ENCODE measurements at regions not wholly inside any gene's neighbourhood (a gene's known extent, or its start where the extent isn't known, plus 50 kb on each side); places are given as distances from the start of the nearest gene placed in this dataset.

DNA sequence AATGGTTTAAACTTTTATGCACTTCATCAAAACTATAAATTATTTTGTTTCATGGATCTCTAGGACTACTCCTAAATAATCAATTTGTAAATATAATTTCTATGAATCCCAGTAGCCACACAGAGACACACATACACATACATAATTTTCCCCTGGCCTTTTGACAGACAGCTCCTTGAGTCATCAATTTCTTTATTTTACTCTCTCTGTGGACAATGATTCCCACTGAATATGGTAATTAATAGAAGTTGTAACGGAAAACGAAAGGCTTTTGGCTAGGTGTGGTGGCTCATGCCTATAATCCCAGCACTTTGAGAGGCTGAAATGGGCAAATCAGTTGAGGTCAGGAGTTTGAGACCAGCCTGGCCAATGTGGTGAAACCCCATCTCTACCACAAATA is 235.1 kb downstream of the EPHA4 start:
- TF ChIP-seq EZH2phosphoT487 (IDR thresholded peaks at IDR 0.05; ENCODE audit: borderline replicate concordance, low read length) (no peak), EZH2 (IDR thresholded peaks at IDR 0.05; ENCODE audit: low read length, unreplicated experiment) (no peak)
- TF ChIP-seq, protein P1, sequence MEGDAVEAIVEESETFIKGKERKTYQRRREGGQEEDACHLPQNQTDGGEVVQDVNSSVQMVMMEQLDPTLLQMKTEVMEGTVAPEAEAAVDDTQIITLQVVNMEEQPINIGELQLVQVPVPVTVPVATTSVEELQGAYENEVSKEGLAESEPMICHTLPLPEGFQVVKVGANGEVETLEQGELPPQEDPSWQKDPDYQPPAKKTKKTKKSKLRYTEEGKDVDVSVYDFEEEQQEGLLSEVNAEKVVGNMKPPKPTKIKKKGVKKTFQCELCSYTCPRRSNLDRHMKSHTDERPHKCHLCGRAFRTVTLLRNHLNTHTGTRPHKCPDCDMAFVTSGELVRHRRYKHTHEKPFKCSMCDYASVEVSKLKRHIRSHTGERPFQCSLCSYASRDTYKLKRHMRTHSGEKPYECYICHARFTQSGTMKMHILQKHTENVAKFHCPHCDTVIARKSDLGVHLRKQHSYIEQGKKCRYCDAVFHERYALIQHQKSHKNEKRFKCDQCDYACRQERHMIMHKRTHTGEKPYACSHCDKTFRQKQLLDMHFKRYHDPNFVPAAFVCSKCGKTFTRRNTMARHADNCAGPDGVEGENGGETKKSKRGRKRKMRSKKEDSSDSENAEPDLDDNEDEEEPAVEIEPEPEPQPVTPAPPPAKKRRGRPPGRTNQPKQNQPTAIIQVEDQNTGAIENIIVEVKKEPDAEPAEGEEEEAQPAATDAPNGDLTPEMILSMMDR (conservative IDR thresholded peaks at IDR 0.05; ENCODE audit: low read depth, low read length), result no peak
- CTCF ChIA-PET, result no interaction called here

DNA sequence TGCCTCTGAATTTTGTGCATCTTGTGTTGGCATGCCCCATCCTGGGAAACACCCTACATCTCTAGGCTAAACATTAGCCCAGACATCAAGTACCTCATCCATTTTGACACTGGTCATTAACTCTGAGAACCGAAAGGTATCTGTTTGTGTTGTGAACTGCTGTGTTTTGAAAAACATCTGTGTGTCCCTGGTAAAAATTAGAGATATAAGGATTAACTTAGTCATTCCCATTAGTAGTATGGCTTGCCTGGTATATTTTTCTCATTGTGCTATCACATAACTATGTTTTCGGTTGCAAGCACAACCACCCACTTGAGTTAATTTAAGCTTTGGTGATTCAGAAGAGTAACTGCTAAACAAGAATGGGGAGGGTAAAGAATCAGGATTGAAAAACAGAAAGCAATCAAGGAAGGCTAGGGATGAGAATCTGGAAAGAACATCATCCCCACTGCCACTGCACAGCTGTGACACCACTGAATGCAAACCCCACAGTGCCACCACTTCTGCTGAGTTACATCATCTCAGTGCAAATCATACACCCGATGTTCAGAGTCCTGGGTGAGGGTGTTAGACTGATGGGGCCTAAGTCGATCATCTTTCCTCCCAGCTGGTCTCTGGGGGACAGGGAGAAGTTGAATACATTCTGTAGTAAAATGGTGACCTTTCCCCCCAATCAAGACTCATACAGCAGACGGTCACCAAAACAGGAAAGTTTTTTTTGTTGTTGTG is 234.0 kb downstream of the EPHA4 start:
- ChIA-PET CTCF (no interaction called here), POLR2A (ENCODE audit: unreplicated experiment) (no interaction called here)
- no peaks in the 10 kb centered on the region for H4K20me1 ChIP-seq (ENCODE audit: low read length)
- no peak for ATAC-seq
- no peaks in the 10 kb centered on the region for H3F3A ChIP-seq (ENCODE audit: low read length, unreplicated experiment)
- no peak overlapping the region for H3K27ac ChIP-seq (ENCODE audit: low read length)
- H3K4me1 ChIP-seq (ENCODE audit: insufficient read depth, low read length), result no peaks in the 10 kb centered on the region
- H3K9me2 ChIP-seq (replicated peaks; ENCODE audit: low read length), result no peaks in the 10 kb centered on the region
- no peaks in the 10 kb centered on the region for H3K36me3 ChIP-seq (ENCODE audit: low read depth, low read length)
- peaks cover 57% of the 10 kb centered on the region for H3K27me3 ChIP-seq (ENCODE audit: low read length)
- H3K79me2 ChIP-seq (ENCODE audit: low read length), result no peaks in the 10 kb centered on the region
- no peak overlapping the region for H2AFZ ChIP-seq (ENCODE audit: low read length)
- no peak for TF ChIP-seq EZH2 (IDR thresholded peaks at IDR 0.05; ENCODE audit: low read length, unreplicated experiment)
- TF ChIP-seq EZH2phosphoT487 (IDR thresholded peaks at IDR 0.05; ENCODE audit: borderline replicate concordance, low read length), result no peak
- TF ChIP-seq, protein P1 (conservative IDR thresholded peaks at IDR 0.05; ENCODE audit: low read depth, low read length), result no peak
- intact Hi-C loops (cut with micrococcal nuclease), result no loop called here
- no peak for DNase-seq
- H3K9ac ChIP-seq (ENCODE audit: low read length), result no peak overlapping the region
- no peaks in the 10 kb centered on the region for H3K9me3 ChIP-seq (ENCODE audit: low read length)
- no TSS peak for BruUV-seq (replicated peaks)
- H3K4me2 ChIP-seq (ENCODE audit: low read length), result no peak overlapping the region
- no peak overlapping the region for H3K4me3 ChIP-seq (ENCODE audit: low read length)

More for the DNA sequence above, 235.1 kb downstream of the EPHA4 start:
- H3K9me2 ChIP-seq (replicated peaks; ENCODE audit: low read length), result no peaks in the 10 kb centered on the region
- ATAC-seq, result no peak
- H2AFZ ChIP-seq (ENCODE audit: low read length), result no peak overlapping the region
- no peaks in the 10 kb centered on the region for H3F3A ChIP-seq (ENCODE audit: low read length, unreplicated experiment)
- no peaks in the 10 kb centered on the region for H3K79me2 ChIP-seq (ENCODE audit: low read length)
- H3K4me2 ChIP-seq (ENCODE audit: low read length), result no peak overlapping the region
- POLR2A ChIA-PET (ENCODE audit: unreplicated experiment), result no interaction called here
- H3K4me1 ChIP-seq (ENCODE audit: insufficient read depth, low read length), result no peaks in the 10 kb centered on the region
- peaks cover 57% of the 10 kb centered on the region for H3K27me3 ChIP-seq (ENCODE audit: low read length)
- H3K9ac ChIP-seq (ENCODE audit: low read length), result no peak overlapping the region
- H4K20me1 ChIP-seq (ENCODE audit: low read length), result no peaks in the 10 kb centered on the region
- no TSS peak for BruUV-seq (replicated peaks)
- intact Hi-C loops (cut with micrococcal nuclease), result no loop called here
- no peak overlapping the region for H3K27ac ChIP-seq (ENCODE audit: low read length)
- H3K4me3 ChIP-seq (ENCODE audit: low read length), result no peak overlapping the region
- H3K9me3 ChIP-seq (ENCODE audit: low read length), result no peaks in the 10 kb centered on the region
- DNase-seq, result no peak
- no peaks in the 10 kb centered on the region for H3K36me3 ChIP-seq (ENCODE audit: low read depth, low read length)

DNA sequence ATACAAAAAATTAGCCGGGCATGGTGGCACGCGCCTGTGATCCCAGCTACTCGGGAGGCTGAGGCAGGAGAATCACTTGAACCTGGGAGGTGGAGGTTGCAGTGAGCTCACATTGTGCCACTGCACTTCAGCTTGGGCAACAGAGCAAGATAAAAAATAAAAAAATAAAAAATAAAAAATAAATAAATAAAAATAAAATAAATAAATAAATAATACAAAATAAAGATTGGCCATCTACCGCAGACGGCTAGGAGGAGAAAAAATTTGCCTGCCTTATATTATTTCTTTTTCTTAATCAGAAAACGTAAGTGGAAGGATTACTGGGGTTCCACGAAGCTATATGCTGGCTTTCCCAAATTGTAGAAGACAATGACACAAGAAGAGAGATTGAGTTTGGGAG is 229.7 kb downstream of the EPHA4 start:
- CTCF ChIA-PET, result no interaction called here
- no peak for DNase-seq
- no peak overlapping the region for H3K9ac ChIP-seq (ENCODE audit: low read length)
- no peaks in the 10 kb centered on the region for H3K4me1 ChIP-seq (ENCODE audit: insufficient read depth, low read length)
- peaks cover 18% of the 10 kb centered on the region for H3K27me3 ChIP-seq (ENCODE audit: low read length)
- no peak for ATAC-seq
- H3K9me2 ChIP-seq (replicated peaks; ENCODE audit: low read length), result no peaks in the 10 kb centered on the region
- no peaks in the 10 kb centered on the region for H3K36me3 ChIP-seq (ENCODE audit: low read depth, low read length)
- POLR2A ChIA-PET (ENCODE audit: unreplicated experiment), result no interaction called here
- intact Hi-C loops (cut with micrococcal nuclease), result no loop called here
- H3K4me3 ChIP-seq (ENCODE audit: low read length), result no peak overlapping the region
- H2AFZ ChIP-seq (ENCODE audit: low read length), result no peak overlapping the region
- H3K79me2 ChIP-seq (ENCODE audit: low read length), result no peaks in the 10 kb centered on the region
- no peak for TF ChIP-seq EZH2phosphoT487 (IDR thresholded peaks at IDR 0.05; ENCODE audit: borderline replicate concordance, low read length)
- TF ChIP-seq, protein P1 (conservative IDR thresholded peaks at IDR 0.05; ENCODE audit: low read depth, low read length), result no peak
- H4K20me1 ChIP-seq (ENCODE audit: low read length), result no peaks in the 10 kb centered on the region
- no peak overlapping the region for H3K27ac ChIP-seq (ENCODE audit: low read length)
- H3K4me2 ChIP-seq (ENCODE audit: low read length), result no peak overlapping the region
- no peaks in the 10 kb centered on the region for H3F3A ChIP-seq (ENCODE audit: low read length, unreplicated experiment)
- H3K9me3 ChIP-seq (ENCODE audit: low read length), result no peaks in the 10 kb centered on the region
- no TSS peak for BruUV-seq (replicated peaks)
